Esophagus (tissue), 2 donors: ENCODE measurements at regions not wholly inside any gene's neighbourhood (a gene's known extent, or its start where the extent isn't known, plus 50 kb on each side); places are given as distances from the start of the nearest gene placed in this dataset.

Experiments
- H3K27ac ChIP-seq, 2 donors: one replicate each; pipeline ENCODE4 v1.5.1; 2013; ENCODE audit warnings: low read depth in 2 of 2, mild to moderate bottlenecking in 2 of 2, inconsistent platforms in 1 of 2, low read length in 1 of 2, moderate library complexity in 1 of 2
- H3K27me3 ChIP-seq, 2 donors: one replicate each; pipeline ENCODE4 v1.6.1; 2013; ENCODE audit warnings: low read length in 2 of 2, control low read depth in 1 of 2, mild to moderate bottlenecking in 1 of 2; ENCODE audit not compliant: insufficient read depth in 2 of 2, control insufficient read depth in 1 of 2
- H3K36me3 ChIP-seq, 2 donors: one replicate each; pipeline ENCODE4 v1.6.1; 2013; ENCODE audit warnings: low read length in 1 of 2; ENCODE audit not compliant: control insufficient read depth in 2 of 2, insufficient read depth in 2 of 2
- H3K4me1 ChIP-seq, 2 donors: one replicate each; pipeline ENCODE4 v1.6.1; 2013; ENCODE audit warnings: low read length in 1 of 2; ENCODE audit not compliant: control insufficient read depth in 2 of 2, insufficient read depth in 2 of 2
- H3K4me3 ChIP-seq, 2 donors: one replicate each; pipeline ENCODE4 v1.5.1; 2013; ENCODE audit warnings: low read length in 2 of 2, mild to moderate bottlenecking in 2 of 2, low read depth in 1 of 2, moderate library complexity in 1 of 2
- H3K9me3 ChIP-seq, 2 donors: one replicate each; pipeline ENCODE4 v1.6.1; 2013; ENCODE audit warnings: mild to moderate bottlenecking in 2 of 2, low read depth in 1 of 2, low read length in 1 of 2, moderate library complexity in 1 of 2; ENCODE audit not compliant: control insufficient read depth in 2 of 2, insufficient read depth in 1 of 2
- WGBS, 2 donors: extraction: QIAGEN DNeasy Blood & Tissue Kit; methylation state at CpG; one replicate each; pipeline ENCODE4 v1.1.7; 2013; 5-methylcytosine and 5-hydroxymethylcytosine counted together
- donor health status: healthy with polysubstance abuse.
- donor health status: Bipolar disorder and iron deficiency.

GRCh38 chr20:57090590-57091560 is 175.6 kb downstream of the BMP7 start:
- Histone ChIP-seq H3K27ac (no peak overlapping the region), H3K4me3 (no peak overlapping the region), H3K27me3 (no peaks in the 10 kb centered on the region), H3K9me3 (no peaks in the 10 kb centered on the region), H3K4me1 (peaks cover 0 to 12% of the 10 kb centered on the region in 2 donors), H3K36me3 (no peaks in the 10 kb centered on the region)
- WGBS, 2 donors = 76 to 80% methylated on average over 24 to 25 of the region's 25 CpGs

GRCh38 chr20:57091748-57092111 is 174.7 kb downstream of the BMP7 start:
- H3K27me3 ChIP-seq = no peaks in the 10 kb centered on the region

GRCh38 chr20:57092112-57092899 is 174.1 kb downstream of the BMP7 start:
- H3K4me1 ChIP-seq = peaks cover 0 to 12% of the 10 kb centered on the region in 2 donors
- H3K27me3 ChIP-seq = no peaks in the 10 kb centered on the region
- H3K9me3 ChIP-seq = no peaks in the 10 kb centered on the region
- no peaks in the 10 kb centered on the region for H3K36me3 ChIP-seq
- 16 to 27% methylated on average over 22 to 34 of the region's 34 CpGs for WGBS, 2 donors
- H3K4me3 ChIP-seq = no peak overlapping the region
- H3K27ac ChIP-seq = no peak overlapping the region

More at GRCh38 chr20:57091748-57092111, 174.7 kb downstream of the BMP7 start:
- peaks cover 0 to 12% of the 10 kb centered on the region in 2 donors for H3K4me1 ChIP-seq
- H3K4me3 ChIP-seq = no peak overlapping the region
- H3K27ac ChIP-seq = no peak overlapping the region
- 71 to 76% methylated on average over 13 of the region's 13 CpGs for WGBS, 2 donors
- no peaks in the 10 kb centered on the region for H3K9me3 ChIP-seq
- H3K36me3 ChIP-seq = no peaks in the 10 kb centered on the region

- Histone ChIP-seq H3K27ac (no peak overlapping the region), H3K36me3 (no peaks in the 10 kb centered on the region), H3K4me1 (peaks cover 0 to 12% of the 10 kb centered on the region in 2 donors), H3K9me3 (no peaks in the 10 kb centered on the region), H3K4me3 (no peak overlapping the region), H3K27me3 (no peaks in the 10 kb centered on the region)
- WGBS, 2 donors = 70 to 74% methylated on average over 22 to 23 of the region's 23 CpGs
Observed at GRCh38 chr20:57092900-57093530, 173.4 kb downstream of the BMP7 start.

GRCh38 chr20:57093766-57094165 is 172.7 kb downstream of the BMP7 start:
- WGBS, 2 donors = 93% methylated on average over 10 of the region's 10 CpGs
- H3K27ac ChIP-seq = no peak overlapping the region
- H3K9me3 ChIP-seq = no peaks in the 10 kb centered on the region
- no peak overlapping the region for H3K4me3 ChIP-seq
- no peaks in the 10 kb centered on the region for H3K36me3 ChIP-seq
- H3K27me3 ChIP-seq = no peaks in the 10 kb centered on the region
- peaks cover 0 to 12% of the 10 kb centered on the region in 2 donors for H3K4me1 ChIP-seq

GRCh38 chr20:57094252-57094891 is 172.1 kb downstream of the BMP7 start:
- no peak overlapping the region for H3K27ac ChIP-seq
- H3K4me1 ChIP-seq = peaks cover 0 to 12% of the 10 kb centered on the region in 2 donors
- 85 to 89% methylated on average over 16 of the region's 16 CpGs for WGBS, 2 donors
- H3K27me3 ChIP-seq = no peaks in the 10 kb centered on the region
- H3K4me3 ChIP-seq = no peak overlapping the region
- no peaks in the 10 kb centered on the region for H3K36me3 ChIP-seq
- no peaks in the 10 kb centered on the region for H3K9me3 ChIP-seq

- H3K9me3 ChIP-seq = no peaks in the 10 kb centered on the region
- no peak overlapping the region for H3K4me3 ChIP-seq
- 81 to 86% methylated on average over 12 of the region's 12 CpGs for WGBS, 2 donors
Observed at GRCh38 chr20:57094991-57095390, 171.4 kb downstream of the BMP7 start.

GRCh38 chr20:57095426-57095825 is 171.0 kb downstream of the BMP7 start:
- Histone ChIP-seq H3K36me3 (no peaks in the 10 kb centered on the region), H3K9me3 (no peaks in the 10 kb centered on the region), H3K27ac (no peak overlapping the region), H3K4me3 (no peak overlapping the region), H3K27me3 (no peaks in the 10 kb centered on the region), H3K4me1 (peaks cover 0 to 9% of the 10 kb centered on the region in 2 donors)
- 86 to 91% methylated on average over 3 of the region's 3 CpGs for WGBS, 2 donors

More at GRCh38 chr20:57094991-57095390, 171.4 kb downstream of the BMP7 start:
- no peak overlapping the region for H3K27ac ChIP-seq
- H3K4me1 ChIP-seq = peaks cover 0 to 9% of the 10 kb centered on the region in 2 donors
- no peaks in the 10 kb centered on the region for H3K36me3 ChIP-seq
- no peaks in the 10 kb centered on the region for H3K27me3 ChIP-seq
